HCEC 1CT (cell line): ENCODE measurements at regions not wholly inside any gene's neighbourhood (a gene's known extent, or its start where the extent isn't known, plus 50 kb on each side); places are given as distances from the start of the nearest gene placed in this dataset.
"Not testable (repeated sequence)": the region's sequence is repeated elsewhere in the genome, so short reads cannot be mapped to it uniquely, and the experiment has no call there.

Experiments
- DNase-seq: peaks from one replicate; pipeline ENCODE4 v3.0.0-alpha.2; 2017

DNA sequence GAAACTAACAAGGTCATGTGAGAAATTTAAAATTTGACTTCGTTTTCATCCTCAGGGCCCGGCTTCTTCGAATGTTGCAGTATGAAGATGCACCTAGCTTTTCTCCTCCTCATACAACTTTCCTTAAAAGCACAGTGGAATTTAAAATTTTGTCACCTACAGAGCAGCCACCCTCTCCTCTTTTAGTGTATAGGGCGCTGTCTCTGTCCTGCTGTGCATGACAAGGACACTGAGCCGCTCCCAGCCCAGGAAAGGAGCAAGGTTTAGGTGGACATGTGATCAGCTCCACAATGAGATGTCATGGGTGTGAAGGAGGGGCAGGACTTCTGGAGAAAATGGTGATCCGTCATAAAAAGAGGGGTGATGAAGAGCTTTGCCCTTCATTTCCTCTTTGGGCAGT is 1185.4 kb downstream of the RPIA start:
- not testable (repeated sequence) for DNase-seq

DNA sequence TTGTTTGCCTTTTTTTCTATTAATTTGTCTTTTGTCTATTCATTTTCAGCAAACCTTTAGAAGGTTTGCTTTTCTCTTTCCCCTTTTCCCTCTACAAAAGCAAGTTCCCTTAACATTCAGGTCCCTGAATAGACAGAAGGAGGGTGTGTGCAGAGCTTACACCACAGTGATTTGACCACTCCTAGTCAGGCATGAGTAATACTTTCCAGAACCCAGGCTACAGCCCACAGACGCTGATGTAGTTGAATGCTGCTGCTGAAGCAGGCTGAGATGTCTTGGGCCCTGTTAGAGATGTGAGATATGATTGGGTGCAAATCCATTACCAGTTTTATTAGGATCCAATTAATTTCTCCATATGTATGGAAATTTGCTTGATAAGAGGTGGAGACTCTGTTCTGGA is 1191.4 kb downstream of the RPIA start:
- DNase-seq, result not testable (repeated sequence)

GRCh38 chr2:89883624-89884023 is 1192.2 kb downstream of the RPIA start:
- DNase-seq, result not testable (repeated sequence)

DNA sequence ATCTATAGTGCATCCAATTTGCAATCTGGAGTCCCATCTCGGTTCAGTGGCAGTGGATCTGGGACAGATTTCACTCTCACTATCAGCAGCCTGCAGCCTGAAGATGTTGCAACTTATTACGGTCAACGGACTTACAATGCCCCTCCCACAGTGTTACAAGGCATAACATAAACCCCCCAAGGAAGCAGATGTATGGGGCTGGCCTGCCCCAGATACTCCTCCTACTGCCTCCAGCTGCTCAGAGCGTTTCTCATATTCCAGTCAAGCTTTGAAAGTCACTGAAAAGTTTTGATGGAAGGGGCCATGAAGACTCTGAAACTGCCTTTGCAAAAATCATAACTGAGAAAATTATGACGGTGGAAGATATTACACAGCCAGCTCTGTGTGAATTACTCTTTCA is 1193.6 kb downstream of the RPIA start:
- not testable (repeated sequence) for DNase-seq

GRCh38 chr2:89888693-89889092 is 1197.2 kb downstream of the RPIA start:
- not testable (repeated sequence) for DNase-seq

DNA sequence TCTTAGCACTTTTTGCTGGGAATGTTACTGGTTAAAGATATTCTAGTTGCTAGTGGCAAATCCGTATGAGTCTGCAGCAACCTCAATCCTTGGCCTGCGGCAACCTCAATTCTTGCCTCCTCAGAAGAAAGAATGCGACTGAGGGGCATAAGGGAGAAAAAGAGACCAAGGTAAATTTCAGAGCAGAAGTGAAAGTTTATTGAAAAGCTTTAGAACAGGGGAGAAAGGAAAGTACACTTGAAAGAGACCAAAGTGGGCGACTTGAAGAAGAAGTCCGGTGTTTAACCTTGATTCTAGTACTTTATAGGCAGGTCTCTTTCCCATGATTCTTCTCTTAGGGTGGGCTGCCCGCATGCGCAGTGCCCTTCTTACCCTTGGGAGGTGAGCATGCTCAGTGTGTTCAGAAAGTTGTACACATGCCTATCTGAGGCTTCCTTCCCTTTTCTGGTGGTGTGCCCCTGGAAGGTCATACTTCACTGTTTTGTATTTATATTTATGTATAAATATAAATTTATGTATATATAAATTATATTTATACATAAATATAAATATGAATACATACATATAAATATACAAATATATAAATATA is 1198.8 kb downstream of the RPIA start:
- not testable (repeated sequence) for DNase-seq

- not testable (repeated sequence) for DNase-seq
Measured at GRCh38 chr2:89894988-89895387, 1203.5 kb downstream of the RPIA start.

- not testable (repeated sequence) for DNase-seq
Measured at GRCh38 chr2:89895629-89896028, 1204.2 kb downstream of the RPIA start.

GRCh38 chr2:89927018-89927417 is 1235.5 kb downstream of the RPIA start:
- not testable (repeated sequence) for DNase-seq

DNA sequence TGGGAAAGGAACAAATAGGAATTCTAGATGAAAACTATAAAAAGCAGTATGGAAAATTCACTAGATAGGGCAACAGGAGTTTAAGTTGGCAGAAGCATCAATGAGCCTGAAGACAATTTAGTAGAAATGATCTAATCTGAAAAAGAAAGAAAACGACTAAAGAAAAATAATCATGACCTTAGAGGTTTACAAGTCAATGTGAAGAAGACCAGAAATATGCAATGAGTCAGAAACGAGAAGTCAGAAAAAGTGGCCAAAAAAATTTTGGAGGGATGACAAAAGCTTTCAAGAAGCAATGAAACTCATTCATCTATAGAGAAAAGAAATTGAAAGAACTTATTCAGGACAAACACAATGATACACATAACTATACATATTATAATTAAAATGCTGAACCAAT is 1244.0 kb downstream of the RPIA start:
- peak; percentile 0 for DNase-seq

GRCh38 chr2:89936011-89936410 is 1244.5 kb downstream of the RPIA start:
- DNase-seq, result not testable (repeated sequence)

DNA sequence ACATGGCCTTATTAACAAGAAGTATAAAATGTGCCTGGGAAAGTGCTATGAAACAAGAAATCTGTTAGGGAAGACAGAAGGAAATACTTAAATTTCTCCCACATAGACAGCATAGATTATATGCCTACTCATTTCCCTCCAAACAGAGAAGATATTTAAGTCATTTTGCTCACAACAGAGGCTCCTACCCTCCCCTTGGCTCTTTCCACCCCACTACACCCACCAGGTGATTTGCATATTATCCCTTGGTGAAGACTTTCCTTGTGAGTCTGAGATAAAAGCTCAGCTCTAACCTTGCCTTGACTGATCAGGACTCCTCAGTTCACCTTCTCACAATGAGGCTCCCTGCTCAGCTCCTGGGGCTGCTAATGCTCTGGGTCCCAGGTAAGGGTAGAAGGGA is 1245.1 kb downstream of the RPIA start:
- not testable (repeated sequence) for DNase-seq

- not testable (repeated sequence) for DNase-seq
Measured at GRCh38 chr2:89938756-89939155, 1247.3 kb downstream of the RPIA start.

- not testable (repeated sequence) for DNase-seq
Measured at GRCh38 chr2:89944267-89944666, 1252.8 kb downstream of the RPIA start.

DNA sequence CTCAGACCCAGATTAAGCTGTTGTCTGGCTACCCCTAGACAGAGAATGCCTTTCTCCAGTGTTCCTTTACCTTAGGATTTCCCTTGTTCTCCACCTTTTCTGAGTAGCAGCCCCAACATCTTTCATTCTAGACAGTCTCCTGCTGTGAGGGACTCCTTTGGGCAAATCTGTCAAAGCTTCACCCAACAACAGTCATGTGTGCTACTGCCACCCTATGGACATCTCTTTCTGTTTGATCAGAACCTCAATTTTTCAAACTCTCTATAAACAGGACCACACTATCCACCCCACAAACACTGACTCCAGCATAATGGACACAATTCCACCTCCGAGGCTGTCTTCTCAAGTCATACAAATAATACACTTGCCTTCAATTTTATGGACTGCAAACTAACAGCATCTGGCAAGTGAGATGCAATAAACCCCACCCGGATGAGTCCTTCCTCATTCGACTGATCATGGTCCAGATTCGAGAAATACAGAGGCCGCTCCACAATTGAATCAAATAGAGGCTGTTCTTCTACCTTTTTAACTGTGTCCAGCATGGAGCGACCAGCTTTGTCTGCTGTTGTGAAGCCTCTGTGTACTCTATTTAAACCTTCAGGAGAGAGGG is 1253.6 kb downstream of the RPIA start:
- not testable (repeated sequence) for DNase-seq

GRCh38 chr2:89947208-89947815 is 1255.8 kb downstream of the RPIA start:
- DNase-seq, result not testable (repeated sequence)

- not testable (repeated sequence) for DNase-seq
Measured at GRCh38 chr2:89948102-89948501, 1256.6 kb downstream of the RPIA start.

GRCh38 chr2:89950807-89951206 is 1259.3 kb downstream of the RPIA start:
- DNase-seq, result not testable (repeated sequence)

GRCh38 chr2:89957236-89957635 is 1265.8 kb downstream of the RPIA start:
- DNase-seq, result not testable (repeated sequence)

DNA sequence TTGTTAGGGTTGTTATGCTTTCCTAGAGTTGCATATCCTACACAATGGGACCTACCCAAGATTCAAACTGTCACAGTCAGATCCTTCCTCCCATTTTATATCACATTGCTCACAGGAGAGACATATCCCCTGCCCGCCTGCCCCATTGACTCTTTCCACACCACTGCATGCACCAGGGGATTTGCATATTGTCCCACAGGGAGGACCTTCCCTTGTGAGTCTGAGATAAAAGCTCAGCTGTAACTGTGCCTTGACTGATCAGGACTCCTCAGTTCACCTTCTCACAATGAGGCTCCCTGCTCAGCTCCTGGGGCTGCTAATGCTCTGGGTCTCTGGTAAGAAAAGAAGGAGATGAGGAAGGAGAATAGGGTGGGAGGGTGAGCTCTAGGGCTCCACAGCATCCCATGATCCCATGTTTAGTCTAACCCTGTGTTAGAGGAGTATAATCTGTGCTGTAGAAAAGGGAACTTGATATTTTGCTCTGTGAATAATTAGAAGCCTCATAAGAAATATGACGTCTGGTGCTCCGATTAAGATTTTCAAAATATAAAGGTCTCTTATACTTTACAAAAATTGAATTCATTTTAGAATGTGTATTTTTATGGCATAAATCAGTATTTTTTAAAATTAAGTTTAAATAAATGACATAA is 1268.4 kb downstream of the RPIA start:
- not testable (repeated sequence) for DNase-seq

DNA sequence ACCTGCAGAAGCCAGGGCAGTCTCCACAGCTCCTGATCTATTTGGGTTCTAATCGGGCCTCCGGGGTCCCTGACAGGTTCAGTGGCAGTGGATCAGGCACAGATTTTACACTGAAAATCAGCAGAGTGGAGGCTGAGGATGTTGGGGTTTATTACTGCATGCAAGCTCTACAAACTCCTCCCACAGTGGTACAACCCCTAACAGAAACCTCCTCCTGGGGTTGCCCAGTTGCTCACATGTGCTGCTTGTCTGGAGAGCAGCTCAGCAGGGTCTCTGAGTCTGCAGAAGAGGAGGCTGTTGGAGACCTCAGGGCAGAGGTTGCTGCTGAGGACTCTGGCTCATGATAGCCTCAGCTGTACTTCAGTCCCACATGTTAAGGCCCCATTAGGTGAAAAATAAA is 1269.1 kb downstream of the RPIA start:
- DNase-seq, result not testable (repeated sequence)

- not testable (repeated sequence) for DNase-seq
Measured at GRCh38 chr2:89968567-89968966, 1277.1 kb downstream of the RPIA start.

- not testable (repeated sequence) for DNase-seq
Measured at GRCh38 chr2:89969190-89969589, 1277.7 kb downstream of the RPIA start.

- not testable (repeated sequence) for DNase-seq
Measured at GRCh38 chr2:89973849-89974248, 1282.4 kb downstream of the RPIA start.
